ENCODE measurements at regions not wholly inside any gene's neighbourhood (a gene's known extent, or its start where the extent isn't known, plus 50 kb on each side); places are given as distances from the start of the nearest gene placed in this dataset.
"Not testable (repeated sequence)": the region's sequence is repeated elsewhere in the genome, so short reads cannot be mapped to it uniquely, and the experiment has no call there.

DNA sequence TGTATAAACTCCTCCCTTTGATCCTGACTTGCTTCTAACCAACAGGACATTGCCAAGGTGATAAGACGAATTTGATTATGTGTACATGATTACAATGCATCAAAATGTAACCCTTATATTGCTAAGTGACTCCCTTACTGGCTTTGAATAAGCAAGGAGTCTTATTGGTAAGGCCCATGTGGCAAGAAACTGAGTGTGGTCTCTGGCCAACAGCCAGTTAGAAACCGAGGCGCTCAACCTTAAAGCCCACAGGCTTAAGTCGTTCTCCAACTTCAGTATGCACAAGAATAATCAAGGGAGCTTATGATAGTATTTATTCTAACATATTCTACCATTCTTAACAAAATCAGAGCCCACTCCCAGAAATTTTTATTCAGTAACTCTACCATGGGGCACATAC, 374.2 kb upstream of the F9 start:
- H3K27ac ChIP-seq (ENCODE audit: low read depth in 1 of 2, low read length in 2 of 2) = no peak overlapping the region
- no peak overlapping the region for H3K9ac ChIP-seq (ENCODE audit: low read depth in 1 of 2, low read length in 2 of 2)
- TF ChIP-seq, protein P1, sequence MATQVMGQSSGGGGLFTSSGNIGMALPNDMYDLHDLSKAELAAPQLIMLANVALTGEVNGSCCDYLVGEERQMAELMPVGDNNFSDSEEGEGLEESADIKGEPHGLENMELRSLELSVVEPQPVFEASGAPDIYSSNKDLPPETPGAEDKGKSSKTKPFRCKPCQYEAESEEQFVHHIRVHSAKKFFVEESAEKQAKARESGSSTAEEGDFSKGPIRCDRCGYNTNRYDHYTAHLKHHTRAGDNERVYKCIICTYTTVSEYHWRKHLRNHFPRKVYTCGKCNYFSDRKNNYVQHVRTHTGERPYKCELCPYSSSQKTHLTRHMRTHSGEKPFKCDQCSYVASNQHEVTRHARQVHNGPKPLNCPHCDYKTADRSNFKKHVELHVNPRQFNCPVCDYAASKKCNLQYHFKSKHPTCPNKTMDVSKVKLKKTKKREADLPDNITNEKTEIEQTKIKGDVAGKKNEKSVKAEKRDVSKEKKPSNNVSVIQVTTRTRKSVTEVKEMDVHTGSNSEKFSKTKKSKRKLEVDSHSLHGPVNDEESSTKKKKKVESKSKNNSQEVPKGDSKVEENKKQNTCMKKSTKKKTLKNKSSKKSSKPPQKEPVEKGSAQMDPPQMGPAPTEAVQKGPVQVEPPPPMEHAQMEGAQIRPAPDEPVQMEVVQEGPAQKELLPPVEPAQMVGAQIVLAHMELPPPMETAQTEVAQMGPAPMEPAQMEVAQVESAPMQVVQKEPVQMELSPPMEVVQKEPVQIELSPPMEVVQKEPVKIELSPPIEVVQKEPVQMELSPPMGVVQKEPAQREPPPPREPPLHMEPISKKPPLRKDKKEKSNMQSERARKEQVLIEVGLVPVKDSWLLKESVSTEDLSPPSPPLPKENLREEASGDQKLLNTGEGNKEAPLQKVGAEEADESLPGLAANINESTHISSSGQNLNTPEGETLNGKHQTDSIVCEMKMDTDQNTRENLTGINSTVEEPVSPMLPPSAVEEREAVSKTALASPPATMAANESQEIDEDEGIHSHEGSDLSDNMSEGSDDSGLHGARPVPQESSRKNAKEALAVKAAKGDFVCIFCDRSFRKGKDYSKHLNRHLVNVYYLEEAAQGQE (IDR thresholded peaks at IDR 0.05) = no peak
- no peak for TF ChIP-seq SP1 (IDR thresholded peaks at IDR 0.05)
- TF ChIP-seq, protein P2, sequence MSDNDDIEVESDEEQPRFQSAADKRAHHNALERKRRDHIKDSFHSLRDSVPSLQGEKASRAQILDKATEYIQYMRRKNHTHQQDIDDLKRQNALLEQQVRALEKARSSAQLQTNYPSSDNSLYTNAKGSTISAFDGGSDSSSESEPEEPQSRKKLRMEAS (IDR thresholded peaks at IDR 0.05) = no peak
- no peak for TF ChIP-seq GABPA (IDR thresholded peaks at IDR 0.05 in 1 of 2, conservative IDR thresholded peaks at IDR 0.05 in 1 of 2)
- TF ChIP-seq HNF4G (IDR thresholded peaks at IDR 0.05) = no peak
- TF ChIP-seq JUND (IDR thresholded peaks at IDR 0.05) = no peak
- TF ChIP-seq YY1 (IDR thresholded peaks at IDR 0.05) = no peak
- no peak for TF ChIP-seq EGR1 (IDR thresholded peaks at IDR 0.05; ENCODE audit: low read depth in 2 of 2)
- TF ChIP-seq FOXA1 (IDR thresholded peaks at IDR 0.05) = no peak
- no peak for TF ChIP-seq FOXA2 (IDR thresholded peaks at IDR 0.05)
- TF ChIP-seq RAD21 (IDR thresholded peaks at IDR 0.05) = no peak
- H3K27me3 ChIP-seq (ENCODE audit: control insufficient read depth in 4 of 4, insufficient read depth in 4 of 4, low read length in 3 of 4) = peaks cover 0 to 3% (median 0%) of the 10 kb centered on the region in 4 donors
- no peaks in the 10 kb centered on the region for H3K4me1 ChIP-seq (ENCODE audit: control insufficient read depth in 4 of 4, insufficient read depth in 4 of 4, low read length in 3 of 4)
- no peaks in the 10 kb centered on the region for H3K36me3 ChIP-seq (ENCODE audit: control insufficient read depth in 4 of 4, insufficient read depth in 3 of 4, low read depth in 1 of 4, low read length in 3 of 4)
- WGBS = 88% methylated on average over 4 of the region's 4 CpGs
- no peak for DNase-seq (ENCODE audit: low spot score)
- H3K9me3 ChIP-seq (ENCODE audit: control insufficient read depth in 4 of 4, low read length in 3 of 4) = no peaks in the 10 kb centered on the region
- H3K4me3 ChIP-seq (ENCODE audit: low read depth in 1 of 3, low read length in 3 of 3) = no peak overlapping the region

DNA sequence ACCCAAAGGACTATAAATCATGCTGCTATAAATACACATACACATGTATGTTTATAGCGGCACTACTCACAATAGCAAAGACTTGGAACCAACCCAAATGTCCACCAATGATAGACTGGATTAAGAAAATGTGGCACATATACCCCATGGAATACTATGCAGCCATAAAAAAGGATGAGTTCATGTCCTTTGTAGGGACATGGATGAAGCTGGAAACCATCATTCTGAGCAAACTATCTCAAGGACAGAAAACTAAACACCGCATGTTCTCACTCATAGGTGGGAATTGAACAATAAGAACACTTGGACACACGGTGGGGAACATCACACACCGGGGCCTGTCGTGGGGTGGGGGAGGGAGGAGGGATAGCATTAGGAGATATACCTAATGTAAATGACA, 383.9 kb upstream of the F9 start:
- 96% methylated on average over 5 of the region's 5 CpGs for WGBS
- not testable (repeated sequence) for H3K4me3 ChIP-seq (ENCODE audit: low read depth in 1 of 3, low read length in 3 of 3); H3K9me3 ChIP-seq (ENCODE audit: control insufficient read depth in 4 of 4, low read length in 3 of 4); DNase-seq (ENCODE audit: low spot score); H3K9ac ChIP-seq (ENCODE audit: low read depth in 1 of 2, low read length in 2 of 2); H3K36me3 ChIP-seq (ENCODE audit: control insufficient read depth in 4 of 4, insufficient read depth in 3 of 4, low read depth in 1 of 4, low read length in 3 of 4); H3K4me1 ChIP-seq (ENCODE audit: control insufficient read depth in 4 of 4, insufficient read depth in 4 of 4, low read length in 3 of 4); H3K27me3 ChIP-seq (ENCODE audit: control insufficient read depth in 4 of 4, insufficient read depth in 4 of 4, low read length in 3 of 4); H3K27ac ChIP-seq (ENCODE audit: low read depth in 1 of 2, low read length in 2 of 2)

DNA sequence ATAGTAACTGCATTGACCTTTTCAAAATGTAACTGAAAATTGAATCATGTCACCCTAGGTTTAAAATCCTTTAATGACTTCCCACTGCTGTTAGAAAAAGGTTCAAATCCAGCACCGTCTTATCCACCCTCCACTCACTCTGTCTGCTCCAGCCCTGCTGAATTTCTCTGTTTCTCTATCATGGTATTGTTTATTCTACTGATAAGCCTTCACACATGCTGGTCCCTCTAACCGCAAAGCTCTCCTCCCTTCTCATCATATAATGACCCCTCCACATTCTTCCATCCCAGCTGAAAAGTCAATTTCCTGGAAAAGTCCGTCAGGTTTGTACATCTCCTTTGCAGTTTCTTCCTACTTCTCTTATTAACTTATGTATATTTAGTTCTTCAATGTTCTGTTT, 389.2 kb upstream of the F9 start:
- WGBS = 77% methylated on average over 3 of the region's 3 CpGs
- Histone ChIP-seq H3K9ac (ENCODE audit: low read depth in 1 of 2, low read length in 2 of 2) (no peak overlapping the region), H3K27me3 (ENCODE audit: control insufficient read depth in 4 of 4, insufficient read depth in 4 of 4, low read length in 3 of 4) (peaks cover 0 to 2% (median 0%) of the 10 kb centered on the region in 4 donors)
- TF ChIP-seq, protein P3, sequence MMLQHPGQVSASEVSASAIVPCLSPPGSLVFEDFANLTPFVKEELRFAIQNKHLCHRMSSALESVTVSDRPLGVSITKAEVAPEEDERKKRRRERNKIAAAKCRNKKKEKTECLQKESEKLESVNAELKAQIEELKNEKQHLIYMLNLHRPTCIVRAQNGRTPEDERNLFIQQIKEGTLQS (IDR thresholded peaks at IDR 0.05) = no peak
- TF ChIP-seq TAF1 (conservative IDR thresholded peaks at IDR 0.05) (no peak), FOXA2 (IDR thresholded peaks at IDR 0.05) (no peak), FOXA1 (IDR thresholded peaks at IDR 0.05) (no peak), HNF4G (IDR thresholded peaks at IDR 0.05) (no peak), HNF4A (conservative IDR thresholded peaks at IDR 0.05) (no peak), EGR1 (IDR thresholded peaks at IDR 0.05; ENCODE audit: low read depth in 2 of 2) (no peak), GABPA (IDR thresholded peaks at IDR 0.05 in 1 of 2, conservative IDR thresholded peaks at IDR 0.05 in 1 of 2) (no peak), RXRA (IDR thresholded peaks at IDR 0.05) (no peak), NR2F2 (IDR thresholded peaks at IDR 0.05) (no peak), SP1 (IDR thresholded peaks at IDR 0.05) (no peak), YY1 (IDR thresholded peaks at IDR 0.05) (no peak), RAD21 (IDR thresholded peaks at IDR 0.05) (no peak)
- TF ChIP-seq, protein P1 (IDR thresholded peaks at IDR 0.05) = no peak
- TF ChIP-seq, protein P4, sequence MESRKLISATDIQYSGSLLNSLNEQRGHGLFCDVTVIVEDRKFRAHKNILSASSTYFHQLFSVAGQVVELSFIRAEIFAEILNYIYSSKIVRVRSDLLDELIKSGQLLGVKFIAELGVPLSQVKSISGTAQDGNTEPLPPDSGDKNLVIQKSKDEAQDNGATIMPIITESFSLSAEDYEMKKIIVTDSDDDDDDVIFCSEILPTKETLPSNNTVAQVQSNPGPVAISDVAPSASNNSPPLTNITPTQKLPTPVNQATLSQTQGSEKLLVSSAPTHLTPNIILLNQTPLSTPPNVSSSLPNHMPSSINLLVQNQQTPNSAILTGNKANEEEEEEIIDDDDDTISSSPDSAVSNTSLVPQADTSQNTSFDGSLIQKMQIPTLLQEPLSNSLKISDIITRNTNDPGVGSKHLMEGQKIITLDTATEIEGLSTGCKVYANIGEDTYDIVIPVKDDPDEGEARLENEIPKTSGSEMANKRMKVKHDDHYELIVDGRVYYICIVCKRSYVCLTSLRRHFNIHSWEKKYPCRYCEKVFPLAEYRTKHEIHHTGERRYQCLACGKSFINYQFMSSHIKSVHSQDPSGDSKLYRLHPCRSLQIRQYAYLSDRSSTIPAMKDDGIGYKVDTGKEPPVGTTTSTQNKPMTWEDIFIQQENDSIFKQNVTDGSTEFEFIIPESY (IDR thresholded peaks at IDR 0.05) = no peak
- TF ChIP-seq, protein P2 (IDR thresholded peaks at IDR 0.05) = no peak

More for the DNA sequence above, 389.2 kb upstream of the F9 start:
- no peaks in the 10 kb centered on the region for H3K36me3 ChIP-seq (ENCODE audit: control insufficient read depth in 4 of 4, insufficient read depth in 3 of 4, low read depth in 1 of 4, low read length in 3 of 4)
- H3K4me3 ChIP-seq (ENCODE audit: low read depth in 1 of 3, low read length in 3 of 3) = no peak overlapping the region
- H3K27ac ChIP-seq (ENCODE audit: low read depth in 1 of 2, low read length in 2 of 2) = no peak overlapping the region
- DNase-seq (ENCODE audit: low spot score) = no peak
- no peaks in the 10 kb centered on the region for H3K9me3 ChIP-seq (ENCODE audit: control insufficient read depth in 4 of 4, low read length in 3 of 4)
- H3K4me1 ChIP-seq (ENCODE audit: control insufficient read depth in 4 of 4, insufficient read depth in 4 of 4, low read length in 3 of 4) = no peaks in the 10 kb centered on the region
